ENCODE measurements at regions not wholly inside any gene's neighbourhood (a gene's known extent, or its start where the extent isn't known, plus 50 kb on each side); places are given as distances from the start of the nearest gene placed in this dataset.

GRCh38 chr4:138802499-138802898 lies 213.1 kb upstream of the NOCT start:
- ATAC-seq: no peak
- TF ChIP-seq TOX (CRISPR knock-in tag; IDR thresholded peaks at IDR 0.05; ENCODE audit: borderline replicate concordance): no peak

- TF ChIP-seq POU6F1 (CRISPR knock-in tag; IDR thresholded peaks at IDR 0.05; ENCODE audit: borderline replicate concordance, low read depth): no peak
- no peak for ATAC-seq
Measured at GRCh38 chr4:138800421-138800820, 215.2 kb upstream of the NOCT start.

GRCh38 chr4:138798404-138798803 lies 217.2 kb upstream of the NOCT start:
- ATAC-seq: no peak
- TF ChIP-seq PATZ1 (CRISPR knock-in tag; IDR thresholded peaks at IDR 0.05; ENCODE audit: borderline replicate concordance): no peak
- no peak for TF ChIP-seq CREB5 (CRISPR knock-in tag; IDR thresholded peaks at IDR 0.05; ENCODE audit: low read depth)
- TF ChIP-seq ZNF565 (CRISPR knock-in tag; conservative IDR thresholded peaks at IDR 0.05; ENCODE audit: low read depth): no peak
- no peak for TF ChIP-seq OSR1 (CRISPR knock-in tag; IDR thresholded peaks at IDR 0.05)
- no peak for TF ChIP-seq ZNF70 (CRISPR knock-in tag; IDR thresholded peaks at IDR 0.05)
- TF ChIP-seq ESRRG (CRISPR knock-in tag; IDR thresholded peaks at IDR 0.05): no peak
- TF ChIP-seq RARB (CRISPR knock-in tag; IDR thresholded peaks at IDR 0.05): no peak
- TF ChIP-seq ARNTL (CRISPR knock-in tag; IDR thresholded peaks at IDR 0.05; ENCODE audit: borderline replicate concordance, low read depth): no peak
- no peak for TF ChIP-seq TOX (CRISPR knock-in tag; IDR thresholded peaks at IDR 0.05; ENCODE audit: borderline replicate concordance)
- TF ChIP-seq TSHZ2 (CRISPR knock-in tag; IDR thresholded peaks at IDR 0.05): no peak

- TF ChIP-seq BACH2 (CRISPR knock-in tag; IDR thresholded peaks at IDR 0.05; ENCODE audit: borderline replicate concordance) (no peak), ZNF8 (CRISPR knock-in tag; IDR thresholded peaks at IDR 0.05) (no peak), SNAI2 (CRISPR knock-in tag; IDR thresholded peaks at IDR 0.05) (no peak), CREB5 (CRISPR knock-in tag; IDR thresholded peaks at IDR 0.05; ENCODE audit: low read depth) (no peak), ESRRG (CRISPR knock-in tag; IDR thresholded peaks at IDR 0.05) (no peak), PPARA (CRISPR knock-in tag; IDR thresholded peaks at IDR 0.05; ENCODE audit: borderline replicate concordance) (no peak), ISL1 (CRISPR knock-in tag; IDR thresholded peaks at IDR 0.05) (no peak), RARB (CRISPR knock-in tag; IDR thresholded peaks at IDR 0.05) (no peak), POU6F1 (CRISPR knock-in tag; IDR thresholded peaks at IDR 0.05; ENCODE audit: borderline replicate concordance, low read depth) (no peak)
- no peak for ATAC-seq
Measured at GRCh38 chr4:138797646-138798045, 217.9 kb upstream of the NOCT start.

All from SK-N-SH treated with all-trans-retinoic acid at 6 μM for 48 hours (cell line).